OCI-LY7 (cell line): ENCODE measurements at regions not wholly inside any gene's neighbourhood (a gene's known extent, or its start where the extent isn't known, plus 50 kb on each side); places are given as distances from the start of the nearest gene placed in this dataset.

ENCODE experiments used
- BruUV-seq: library from RNA; stranded (reverse); fragments of 400-500 nt; replicated peaks from 2 replicates; lab custom pipeline; 2021; lab: Mats Ljungman, UMichigan
- CTCF ChIA-PET: fragments of 300-600 bp; sonication (Branson Sonifier 250); formaldehyde crosslinking; loops from one replicate; lab custom pipeline; 2022; ENCODE audit warnings: antibody characterized with exemption; ENCODE audit not compliant: unreplicated experiment; lab: Charles Lee
- POLR2A ChIA-PET: fragments of 300-600 bp; sonication (Branson Sonifier 250); formaldehyde crosslinking; loops from one replicate; lab custom pipeline; 2022; ENCODE audit warnings: antibody characterized with exemption; lab: Charles Lee
- DNase-seq: peaks from one replicate; pipeline ENCODE4 v3.0.0-alpha.2; 2015; ENCODE audit warnings: low spot score
- H2AFZ ChIP-seq: fragments of 200-600 bp; sonication (generic), shearing (Covaris generic); 2 replicates; pipeline ENCODE4 v1.6.1; 2014; ENCODE audit warnings: mild to moderate bottlenecking, antibody characterized with exemption, low read length, moderate library complexity
- H3K27ac ChIP-seq: fragments of 200-600 bp; sonication (generic); 2 replicates; pipeline ENCODE4 v1.5.1; 2014; ENCODE audit warnings: mixed run types, low read depth, mild to moderate bottlenecking, moderate library complexity, low read length, inconsistent platforms; ENCODE audit not compliant: poor library complexity, severe bottlenecking
- H3K36me3 ChIP-seq: fragments of 200-600 bp; sonication (generic); 2 replicates; pipeline ENCODE4 v1.6.1; 2014; ENCODE audit warnings: mild to moderate bottlenecking, antibody characterized with exemption, low read length, moderate library complexity, mixed read lengths; ENCODE audit not compliant: insufficient read depth
- H3K4me1 ChIP-seq: fragments of 200-600 bp; sonication (generic); 2 replicates; pipeline ENCODE4 v1.5.1; 2014; ENCODE audit warnings: mild to moderate bottlenecking, low read length; ENCODE audit not compliant: insufficient read depth, poor library complexity, severe bottlenecking
- H3K4me2 ChIP-seq: fragments of 200-600 bp; sonication (generic); 2 replicates; pipeline ENCODE4 v1.6.1; 2014; ENCODE audit warnings: mild to moderate bottlenecking, low read length
- H3K4me3 ChIP-seq: fragments of 200-600 bp; sonication (generic); 2 replicates; pipeline ENCODE4 v1.5.1; 2014; ENCODE audit warnings: mild to moderate bottlenecking, low read depth, low read length; ENCODE audit not compliant: poor library complexity, severe bottlenecking
- H3K79me2 ChIP-seq: fragments of 200-600 bp; sonication (generic); 2 replicates; pipeline ENCODE4 v1.6.1; 2016; ENCODE audit warnings: low read depth, mild to moderate bottlenecking, low read length, moderate library complexity, mixed read lengths; ENCODE audit not compliant: insufficient read depth
- H3K9me2 ChIP-seq: fragments of 200-600 bp; sonication (generic); 2 replicates; pipeline ENCODE4 v1.6.1; 2016; ENCODE audit warnings: mild to moderate bottlenecking, low read length, mixed read lengths; ENCODE audit not compliant: insufficient read depth
- H3K9me3 ChIP-seq: fragments of 200-600 bp; sonication (generic); 2 replicates; pipeline ENCODE4 v1.6.1; 2014; ENCODE audit warnings: mild to moderate bottlenecking, mixed run types, low read length, mixed read lengths
- H4K20me1 ChIP-seq: fragments of 200-600 bp; sonication (generic); 2 replicates; pipeline ENCODE4 v1.6.1; 2014; ENCODE audit warnings: mild to moderate bottlenecking, antibody characterized with exemption, low read length, moderate library complexity, mixed read lengths; ENCODE audit not compliant: insufficient read depth
- CTCF ChIP-seq: fragments of 200-600 bp; sonication (generic); conservative IDR thresholded peaks from 2 replicates; pipeline ENCODE4 v1.5.1; 2014; ENCODE audit warnings: mild to moderate bottlenecking, antibody characterized with exemption, low read length, moderate library complexity, mixed read lengths
- EZH2phosphoT487 ChIP-seq: fragments of 200-600 bp; sonication (generic); IDR thresholded peaks from 2 replicates; pipeline ENCODE4 v1.6.1; 2018; ENCODE audit warnings: low read depth, borderline replicate concordance, mild to moderate bottlenecking, mixed run types, antibody characterized with exemption, low read length, moderate library complexity, mixed read lengths
- intact Hi-C: fragments of 100-400 bp; cut with micrococcal nuclease; formaldehyde crosslinking; loops from one replicate; pipeline ENCODE4 v1.10.0; 2022; ENCODE audit not compliant: unreplicated experiment

DNA sequence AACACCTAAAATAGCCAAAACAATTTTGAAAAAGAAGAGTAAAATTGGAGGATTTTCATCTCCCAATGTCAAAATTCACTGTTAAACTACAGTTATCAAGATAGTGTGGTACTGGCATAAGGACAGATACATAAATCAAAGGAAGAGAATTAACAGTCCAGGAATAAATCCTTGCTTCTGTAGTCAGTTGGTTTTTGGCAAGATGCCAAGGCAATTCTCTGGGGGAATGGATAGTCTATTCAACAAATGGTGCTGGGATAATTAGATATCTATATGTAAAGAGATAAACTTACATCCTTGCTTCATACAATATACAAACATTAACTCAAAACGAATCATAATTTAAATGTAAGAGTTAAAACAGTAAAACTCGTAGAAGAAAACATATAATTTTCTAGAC lies 57.9 kb upstream of the SELENOK start:
- no peaks in the 10 kb centered on the region for H4K20me1 ChIP-seq
- H3K9me3 ChIP-seq, result no peaks in the 10 kb centered on the region; the same call in 1 of the 2 replicates
- H3K4me3 ChIP-seq, result no peak overlapping the region
- DNase-seq, result no peak
- no peaks in the 10 kb centered on the region for H3K36me3 ChIP-seq
- no peaks in the 10 kb centered on the region for H3K4me1 ChIP-seq
- no peak for TF ChIP-seq CTCF
- TF ChIP-seq EZH2phosphoT487, result no peak
- no peak overlapping the region for H3K4me2 ChIP-seq
- intact Hi-C loops, result no loop called here
- H2AFZ ChIP-seq, result no peak overlapping the region
- H3K27ac ChIP-seq, result no peak overlapping the region
- ChIA-PET CTCF (no interaction called here), POLR2A (no interaction called here)
- BruUV-seq, result no TSS peak
- no peaks in the 10 kb centered on the region for H3K9me2 ChIP-seq
- no peaks in the 10 kb centered on the region for H3K79me2 ChIP-seq

GRCh38 chr3:53948174-53948573 lies 56.5 kb upstream of the SELENOK start:
- Histone ChIP-seq H2AFZ (no peak overlapping the region), H3K4me3 (no peak overlapping the region), H3K27ac (no peak overlapping the region), H3K79me2 (no peaks in the 10 kb centered on the region), H3K4me1 (no peaks in the 10 kb centered on the region), H3K9me3 (no peaks in the 10 kb centered on the region; the same call in 1 of the 2 replicates), H3K36me3 (no peaks in the 10 kb centered on the region), H4K20me1 (no peaks in the 10 kb centered on the region), H3K9me2 (no peaks in the 10 kb centered on the region), H3K4me2 (no peak overlapping the region)
- TF ChIP-seq CTCF (no peak), EZH2phosphoT487 (no peak)
- no peak for DNase-seq
- CTCF ChIA-PET, result no interaction called here
- intact Hi-C loops, result no loop called here
- POLR2A ChIA-PET, result no interaction called here
- no TSS peak for BruUV-seq

DNA sequence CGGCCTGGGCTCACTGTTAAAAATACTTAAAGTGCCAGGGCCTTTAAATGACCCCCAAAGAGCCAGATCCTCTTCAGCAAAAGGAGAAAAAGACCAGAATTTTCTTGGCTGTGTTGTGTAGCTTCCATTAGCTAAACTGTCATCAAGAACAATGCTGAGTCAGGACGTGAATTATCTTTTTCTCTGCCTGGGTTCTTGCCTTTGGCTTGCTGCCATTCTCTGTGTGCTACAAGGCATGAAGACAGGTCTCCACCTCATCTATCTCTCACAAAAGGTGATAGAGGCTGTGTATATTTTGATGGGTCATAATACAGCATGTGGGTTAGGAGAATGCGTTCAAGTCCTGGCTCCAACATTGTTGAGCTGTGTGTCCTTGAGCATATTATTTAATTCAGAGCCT lies 52.4 kb upstream of the SELENOK start:
- no peak for DNase-seq
- H3K4me1 ChIP-seq, result no peaks in the 10 kb centered on the region
- no peak overlapping the region for H3K4me2 ChIP-seq
- H2AFZ ChIP-seq, result no peak overlapping the region
- no peak overlapping the region for H3K27ac ChIP-seq
- H4K20me1 ChIP-seq, result no peaks in the 10 kb centered on the region
- intact Hi-C loops, result no loop called here
- H3K4me3 ChIP-seq, result no peak overlapping the region
- CTCF ChIA-PET, result no interaction called here
- H3K9me3 ChIP-seq, result no peaks in the 10 kb centered on the region; the same call in 1 of the 2 replicates
- TF ChIP-seq EZH2phosphoT487 (no peak), CTCF (no peak)
- no TSS peak for BruUV-seq
- POLR2A ChIA-PET, result no interaction called here
- H3K79me2 ChIP-seq, result no peaks in the 10 kb centered on the region
- no peaks in the 10 kb centered on the region for H3K9me2 ChIP-seq
- no peaks in the 10 kb centered on the region for H3K36me3 ChIP-seq
